ENCODE measurements at regions not wholly inside any gene's neighbourhood (a gene's known extent, or its start where the extent isn't known, plus 50 kb on each side); places are given as distances from the start of the nearest gene placed in this dataset.

DNA sequence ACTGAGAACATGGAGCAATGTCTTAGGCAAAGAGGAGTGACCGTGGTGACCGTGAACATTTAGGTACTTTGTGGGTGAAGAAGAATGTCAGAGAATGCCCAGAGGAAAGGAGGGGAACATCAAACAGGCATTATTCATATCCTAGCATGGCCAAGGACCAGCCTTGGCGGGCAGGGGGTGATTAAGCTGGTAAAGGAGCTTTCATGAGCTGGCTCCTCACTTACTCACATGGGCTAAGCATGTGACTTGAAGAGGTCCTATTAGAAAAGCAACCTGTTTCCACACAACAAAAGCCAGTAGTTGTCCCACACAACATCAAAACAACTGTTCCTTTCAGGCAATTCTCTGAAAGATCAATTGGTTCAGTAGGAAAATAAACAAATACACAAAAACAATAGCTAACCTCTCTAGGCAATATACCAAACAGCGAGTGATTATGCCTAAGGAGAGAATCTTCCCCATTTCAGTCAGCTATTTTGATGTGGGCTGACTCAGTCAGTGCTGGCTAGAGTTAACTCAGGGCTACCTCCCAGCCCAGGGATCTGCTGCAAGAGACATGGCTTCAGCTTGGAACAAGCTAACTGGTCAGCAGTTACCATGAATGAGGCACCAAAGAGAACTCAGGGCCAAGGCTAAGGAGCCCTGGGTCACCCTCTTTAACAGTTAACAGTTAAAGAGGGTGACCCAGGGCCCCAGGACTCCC, 283.5 kb downstream of the ARHGAP12 start:
- peak; percentile 68 for DNase-seq (ENCODE audit: low read depth)

DNA sequence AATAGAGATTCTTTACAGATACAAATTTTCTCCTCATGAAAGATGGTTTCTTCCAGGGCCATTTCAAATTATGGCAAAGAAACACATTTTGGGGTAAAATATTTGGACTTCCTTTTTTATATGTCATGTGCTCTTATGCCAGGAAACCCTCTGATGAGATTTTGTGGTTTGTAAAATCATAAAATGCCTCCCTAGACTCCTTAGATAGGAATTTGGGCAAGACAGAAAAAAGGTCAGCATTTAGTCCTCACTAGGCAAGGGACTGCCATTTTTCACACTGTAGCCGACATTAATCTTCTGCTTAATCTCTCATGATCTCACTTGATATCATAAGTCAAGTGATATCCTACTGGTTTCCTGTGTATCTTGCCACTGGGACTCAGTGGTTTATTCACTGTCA, 286.4 kb downstream of the ARHGAP12 start:
- DNase-seq (ENCODE audit: low read depth) = no peak

DNA sequence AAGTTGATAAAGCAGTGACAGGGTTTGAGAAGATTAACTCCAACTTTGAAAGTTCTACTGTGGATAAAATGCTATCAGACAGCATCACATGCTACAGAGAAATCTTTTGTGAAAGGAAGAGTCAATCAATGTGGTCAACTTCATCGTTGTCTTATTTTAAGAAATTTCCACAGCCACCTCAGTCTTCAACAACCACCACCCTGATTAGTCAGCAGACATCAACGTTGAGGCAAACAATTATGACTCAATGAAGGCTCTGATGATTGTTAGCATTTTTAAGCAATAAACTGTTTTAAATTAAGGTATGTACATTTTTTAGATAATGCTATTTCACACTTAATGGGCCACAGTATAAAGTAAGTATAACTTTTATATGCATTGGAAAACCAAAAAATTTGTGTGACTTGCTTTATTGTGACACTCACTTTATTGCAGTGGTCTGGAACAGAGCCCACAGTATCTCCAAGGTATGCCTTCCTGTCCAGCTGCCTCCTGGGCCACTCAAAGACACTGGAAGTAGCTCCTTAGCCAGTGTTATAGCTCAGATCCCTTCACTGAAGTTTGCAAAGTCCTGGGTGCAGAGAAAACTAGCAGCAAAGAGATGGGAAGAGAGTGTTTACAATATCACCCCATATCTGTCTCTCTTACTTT, 293.1 kb downstream of the ARHGAP12 start:
- DNase-seq (ENCODE audit: low read depth) = no peak

DNA sequence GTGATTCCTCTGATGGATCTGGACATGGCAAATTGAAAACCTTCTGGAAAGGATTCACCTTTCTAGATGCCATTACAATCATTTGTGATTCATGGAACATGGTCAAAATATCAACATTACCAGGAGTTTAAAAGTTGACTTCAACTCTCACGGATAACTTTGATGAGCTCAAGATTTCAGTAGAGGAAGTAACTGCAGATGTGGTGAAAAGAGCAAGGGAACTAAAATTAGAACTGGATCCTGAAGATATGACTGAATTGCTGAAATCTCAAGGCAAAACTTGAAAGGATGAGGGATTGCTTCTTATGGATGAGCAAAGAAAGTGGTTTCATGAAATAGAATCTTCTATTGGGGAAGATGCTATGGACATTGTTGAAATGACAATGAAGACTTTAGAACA, 293.6 kb downstream of the ARHGAP12 start:
- DNase-seq (ENCODE audit: low read depth) = no peak

DNA sequence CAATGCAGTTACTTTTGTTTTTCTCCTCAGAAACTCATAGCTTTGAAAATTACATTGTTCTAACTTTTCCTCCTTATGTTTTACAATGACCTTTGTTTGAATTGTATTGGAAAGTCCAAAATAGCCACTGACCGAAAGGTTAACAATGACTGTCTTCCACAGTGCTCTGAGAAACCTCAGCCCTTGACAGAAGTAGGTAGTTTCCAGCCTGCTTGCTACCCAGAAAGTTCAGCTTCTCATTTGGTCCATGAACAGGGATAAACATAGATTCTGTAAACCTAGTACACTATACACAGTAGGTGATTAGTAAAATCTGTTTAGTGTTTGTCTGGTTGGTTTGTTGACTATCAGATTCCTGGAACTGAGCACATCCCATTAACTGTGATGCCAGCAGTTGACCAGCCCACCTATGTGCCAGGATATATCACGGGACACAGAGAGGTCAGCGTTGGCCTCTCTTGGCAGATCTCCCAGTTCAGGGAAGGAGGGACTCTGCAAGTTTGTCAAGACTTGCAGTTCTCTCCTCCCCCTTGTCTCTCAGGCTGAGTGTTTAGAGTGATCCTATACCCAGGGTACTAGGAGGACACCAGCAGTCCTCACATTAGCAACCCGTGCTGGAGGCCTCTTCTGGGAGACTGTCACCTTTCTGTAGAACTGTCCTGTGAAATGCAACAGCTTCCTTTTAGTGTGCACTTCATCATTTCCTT, 297.6 kb downstream of the ARHGAP12 start:
- DNase-seq (ENCODE audit: low read depth) = no peak

DNA sequence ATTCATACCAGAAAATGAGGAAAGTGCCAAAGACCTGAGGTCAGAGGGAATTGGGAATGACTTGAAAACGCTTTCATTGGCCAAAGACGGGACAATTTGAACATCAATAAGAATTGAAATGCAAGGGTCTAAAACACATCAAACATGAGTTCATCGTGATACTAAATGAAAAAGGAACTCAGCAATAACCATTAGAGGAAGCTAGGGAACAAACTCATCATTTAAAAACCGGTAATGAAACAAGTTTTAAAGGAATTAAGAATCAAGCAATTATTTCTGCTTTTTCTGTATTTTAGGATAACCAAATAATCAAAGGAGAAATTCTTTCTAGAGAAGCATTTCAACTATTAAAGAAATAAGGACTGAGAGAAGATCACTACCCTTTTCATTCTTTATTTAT, 303.1 kb downstream of the ARHGAP12 start:
- DNase-seq (ENCODE audit: low read depth) = no peak

DNA sequence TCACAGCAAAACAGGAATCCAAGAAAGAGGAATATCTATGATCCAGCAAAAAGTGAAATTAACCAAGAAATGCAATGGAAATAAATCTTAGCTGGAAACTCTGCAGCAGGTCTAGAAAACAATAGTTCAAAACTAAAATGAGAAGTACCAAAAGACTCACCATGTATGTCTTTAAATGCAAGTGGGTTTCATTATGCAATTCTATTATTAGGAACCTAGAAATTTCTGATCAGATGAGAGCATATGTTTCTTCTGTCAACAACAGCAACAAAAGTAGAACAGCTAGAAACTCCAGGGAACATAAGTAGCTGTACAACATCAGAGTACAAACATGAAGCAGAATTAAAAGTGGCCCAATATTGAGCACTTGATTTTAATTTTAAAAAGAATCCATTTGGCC, 304.0 kb downstream of the ARHGAP12 start:
- no peak for DNase-seq (ENCODE audit: low read depth)

DNA sequence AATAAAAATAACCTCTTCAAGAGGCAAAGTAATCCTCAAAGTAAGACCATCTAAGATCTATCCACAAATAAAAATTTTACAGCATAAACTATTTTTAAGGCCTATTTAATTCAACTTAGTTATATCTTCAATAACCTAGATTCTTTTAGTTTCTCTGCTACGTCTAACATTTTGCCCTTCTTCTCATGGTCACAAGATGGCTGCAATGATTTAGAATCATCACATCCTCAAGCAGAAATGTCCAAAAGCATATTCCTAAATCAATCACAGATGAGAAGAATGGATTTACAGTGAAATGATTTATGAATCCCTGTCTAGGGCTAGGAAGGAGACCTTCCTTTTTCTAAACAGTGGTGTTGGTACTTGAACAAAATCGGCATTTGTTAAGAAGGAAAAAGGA, 304.7 kb downstream of the ARHGAP12 start:
- no peak for DNase-seq (ENCODE audit: low read depth)

DNA sequence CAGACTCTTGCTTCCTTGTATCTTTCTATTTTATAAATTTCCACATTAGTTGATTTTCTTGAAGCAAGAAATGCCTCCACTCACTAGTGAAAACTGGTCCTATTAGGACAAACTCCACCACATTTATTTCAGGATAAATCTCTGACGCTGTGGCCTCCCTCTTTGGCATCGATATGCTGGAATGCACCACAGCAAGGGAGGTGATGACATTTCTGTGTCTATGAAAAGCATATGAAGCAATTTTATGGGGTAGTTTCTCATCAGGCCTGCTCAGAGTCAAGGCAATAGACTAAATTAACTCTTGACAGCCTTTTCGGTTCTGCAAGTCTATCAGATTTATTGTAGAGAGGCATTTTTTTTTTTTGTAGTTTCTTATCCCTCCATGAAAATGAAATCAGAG, 304.4 kb downstream of the ZEB1 start:
- peak; percentile 70 for DNase-seq (ENCODE audit: low read depth)

DNA sequence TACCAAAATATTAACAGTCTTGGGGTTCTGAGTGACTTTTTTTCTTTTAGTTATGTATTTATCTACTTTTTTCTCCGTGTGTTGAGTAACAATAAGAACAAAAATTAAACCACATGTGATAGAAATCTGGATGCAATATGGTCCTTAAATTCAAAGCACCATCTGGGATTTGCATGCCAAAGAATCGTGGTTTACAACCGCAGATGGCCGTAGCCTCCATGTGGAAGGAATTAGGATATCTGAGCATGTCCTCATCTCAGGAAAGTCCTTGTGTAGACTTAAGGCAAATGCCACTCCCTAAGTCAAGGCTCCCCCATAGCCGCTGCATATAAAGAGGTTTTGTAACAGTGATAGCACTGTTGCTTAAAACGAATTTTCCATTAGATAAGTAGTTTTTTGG, 304.0 kb downstream of the ZEB1 start:
- DNase-seq (ENCODE audit: low read depth) = peak; percentile 65

DNA sequence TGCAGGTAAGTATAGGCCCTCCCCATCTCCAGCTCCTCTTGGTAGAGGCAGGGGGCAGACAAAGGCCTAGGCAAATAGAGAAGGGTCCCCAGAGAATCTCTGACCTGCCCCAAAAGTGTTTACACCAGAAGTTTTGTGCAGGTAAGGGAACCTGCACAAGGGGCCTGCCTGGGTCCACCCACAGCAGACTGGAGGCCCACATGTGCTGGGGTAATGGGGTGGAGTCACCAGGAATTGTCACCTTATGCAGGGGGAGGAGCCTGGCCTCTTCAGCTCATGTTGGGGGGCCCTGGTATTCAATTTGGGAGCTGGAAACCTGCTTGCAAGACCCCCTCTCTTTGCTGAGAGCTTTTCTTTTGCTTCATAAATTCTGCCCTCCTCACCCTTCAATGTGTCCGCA, 302.7 kb downstream of the ZEB1 start:
- DNase-seq (ENCODE audit: low read depth) = no peak

DNA sequence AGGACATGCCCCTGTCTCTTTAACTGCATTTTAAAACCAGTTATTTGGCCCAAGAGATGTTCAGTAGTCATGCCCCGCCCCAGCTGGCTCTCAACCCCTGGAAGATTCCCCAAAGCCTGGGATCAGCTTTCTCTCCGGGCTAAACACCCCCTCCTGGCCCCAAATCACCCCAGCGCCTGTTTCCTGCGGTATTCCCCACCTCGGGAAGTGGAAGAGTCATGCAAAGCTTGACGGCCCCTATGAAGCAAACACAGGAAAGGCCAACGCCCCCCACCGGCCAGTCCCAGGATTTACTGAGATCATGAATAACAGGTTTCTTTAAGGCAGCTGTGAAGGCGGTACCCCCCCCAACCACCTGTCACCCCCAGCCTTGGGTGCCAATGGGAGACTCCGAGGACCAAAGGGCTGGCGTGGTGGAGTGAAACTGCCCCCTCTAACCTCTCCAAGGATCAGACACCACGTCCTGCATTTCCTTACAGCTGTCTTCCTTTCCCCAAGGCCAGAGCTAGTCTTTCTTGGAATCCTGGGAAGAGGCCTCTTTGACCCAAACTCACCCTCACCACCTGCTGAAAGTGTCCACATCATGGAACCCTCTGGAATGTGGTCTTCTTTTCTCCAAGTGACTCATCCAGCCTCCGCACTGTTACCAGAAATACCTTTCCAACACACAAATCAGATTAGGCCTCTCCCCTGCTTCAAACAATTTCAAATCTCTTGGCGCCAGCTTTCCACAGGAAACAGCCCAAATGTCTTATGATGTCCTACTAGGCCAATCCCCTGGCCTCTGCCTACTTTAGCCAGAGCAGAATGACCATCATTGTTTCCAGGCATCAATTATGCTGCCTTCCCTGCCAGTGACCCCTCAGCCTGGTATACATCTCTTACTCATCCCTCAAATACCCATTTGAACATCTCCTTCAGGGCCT, 301.5 kb downstream of the ZEB1 start:
- DNase-seq (ENCODE audit: low read depth) = peak; percentile 81

DNA sequence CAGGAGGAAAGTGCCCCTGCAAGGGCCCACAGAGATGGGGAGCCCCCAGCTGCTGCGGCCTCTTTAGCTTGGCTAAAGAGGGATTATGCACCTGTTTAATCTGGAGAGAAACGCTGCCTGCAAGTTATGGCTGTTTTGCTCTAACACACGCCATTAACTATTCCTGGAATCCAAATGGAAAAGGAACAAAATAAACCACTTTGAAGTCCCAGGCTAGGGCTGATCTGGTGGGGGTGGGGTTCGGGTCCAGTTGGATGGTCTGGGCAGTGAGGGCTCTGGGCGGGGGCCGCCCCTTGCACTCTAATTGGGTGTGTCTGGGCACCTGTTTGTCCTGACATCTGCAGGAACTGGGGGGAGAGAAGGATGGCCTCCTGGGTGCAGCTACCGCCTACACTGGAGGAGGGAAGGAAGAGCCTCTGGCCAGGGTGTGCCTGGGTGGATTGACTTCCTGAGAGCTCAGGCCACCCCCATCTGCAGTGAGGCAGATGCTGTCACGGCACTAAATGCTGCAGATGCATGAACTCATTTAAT, 300.6 kb downstream of the ZEB1 start:
- no peak for DNase-seq (ENCODE audit: low read depth)

DNA sequence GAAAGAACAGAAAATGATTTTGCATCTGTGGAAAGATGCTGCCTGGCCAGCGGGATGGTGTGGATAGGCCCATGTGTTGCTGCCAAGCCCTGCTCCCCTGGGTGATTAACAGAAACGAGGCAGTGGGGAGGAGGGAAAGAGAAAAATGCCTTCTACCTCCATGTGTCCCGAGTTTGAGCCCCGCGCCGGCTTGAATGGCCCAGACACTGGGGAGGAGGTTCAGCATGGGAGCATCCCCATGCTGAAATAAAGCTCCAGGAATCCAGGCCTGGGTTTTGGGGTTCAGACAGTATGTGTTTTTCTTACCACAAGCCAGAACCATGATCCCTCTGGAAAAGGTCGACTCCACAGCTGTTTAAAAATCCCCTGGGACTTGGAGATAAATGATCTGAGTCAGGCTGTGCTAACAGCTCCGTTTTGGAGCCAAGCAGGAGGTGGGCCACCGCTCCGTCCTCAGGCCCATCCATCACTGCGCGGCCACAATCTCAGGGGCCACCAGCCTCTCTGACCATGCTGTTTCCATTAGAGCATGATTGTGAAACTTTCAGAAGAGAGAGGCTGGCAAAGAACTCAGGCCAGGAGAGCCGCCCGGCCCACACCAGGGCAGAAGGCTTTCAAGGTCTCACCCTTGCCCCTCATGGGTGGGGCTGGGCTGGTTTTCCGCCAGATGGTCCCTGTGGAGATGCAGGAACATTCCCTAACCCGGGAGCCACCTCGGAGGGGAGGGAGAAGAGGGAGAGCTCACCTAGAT, 299.7 kb downstream of the ZEB1 start:
- DNase-seq (ENCODE audit: low read depth) = peak; percentile 86

DNA sequence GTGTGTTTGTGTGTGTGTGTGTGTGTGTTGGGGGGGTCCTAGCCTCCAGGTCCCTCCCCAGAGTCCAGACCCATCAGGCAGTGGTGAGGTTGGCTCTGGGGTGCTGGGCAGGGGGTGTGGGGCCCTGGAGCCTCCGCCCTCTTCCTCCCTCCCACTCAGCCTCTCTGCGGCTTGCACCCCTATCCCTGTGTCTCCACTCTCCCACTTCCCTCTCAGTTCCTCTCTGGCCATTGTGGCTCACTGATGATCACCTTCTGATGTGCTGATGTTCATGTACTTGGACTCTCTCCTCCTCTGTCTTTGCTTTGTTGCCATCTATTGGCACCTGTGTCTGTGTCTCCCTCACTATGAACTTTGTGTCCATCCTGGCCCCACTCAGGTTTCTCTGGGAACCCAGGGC, 298.7 kb downstream of the ZEB1 start:
- DNase-seq (ENCODE audit: low read depth) = no peak

DNA sequence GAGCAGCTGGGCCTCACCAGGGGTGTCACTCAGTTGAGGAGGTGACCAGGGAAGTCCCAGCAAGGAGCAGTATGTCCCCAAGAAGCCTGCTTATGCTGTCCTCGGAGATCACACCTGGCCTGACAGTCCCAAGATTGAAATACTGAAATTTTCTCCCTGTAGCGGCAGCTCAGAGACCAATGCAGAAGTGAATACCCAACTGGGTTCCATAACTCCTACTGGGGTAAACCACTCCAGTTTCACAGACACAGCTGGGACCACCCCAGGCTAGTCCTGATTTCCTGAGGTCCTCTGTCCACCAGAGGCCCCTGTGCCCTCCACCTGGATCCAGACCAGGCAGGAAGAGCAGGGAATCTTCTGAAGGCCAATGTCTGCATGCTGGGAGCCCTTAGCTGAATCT, 298.1 kb downstream of the ZEB1 start:
- no peak for DNase-seq (ENCODE audit: low read depth)

DNA sequence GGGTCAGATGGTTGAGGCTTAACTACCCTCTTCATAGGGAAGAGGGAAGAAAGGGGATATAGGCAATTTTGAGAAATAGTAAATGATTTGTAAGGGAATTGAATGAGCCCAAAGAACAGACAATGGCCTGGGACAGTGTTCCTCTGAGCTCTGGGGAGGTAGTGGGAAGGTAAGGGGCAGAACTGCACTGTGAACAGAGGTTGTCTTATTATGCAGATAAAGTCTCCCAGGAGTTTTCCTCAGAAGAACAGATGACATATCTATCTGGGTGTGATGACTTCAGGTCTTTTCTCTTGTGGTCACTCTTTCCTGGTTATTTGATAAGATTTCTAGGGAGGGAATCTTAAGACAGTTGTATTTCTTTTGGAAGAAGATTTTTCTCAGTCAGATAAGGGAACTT, 296.1 kb downstream of the ZEB1 start:
- DNase-seq (ENCODE audit: low read depth) = no peak

DNA sequence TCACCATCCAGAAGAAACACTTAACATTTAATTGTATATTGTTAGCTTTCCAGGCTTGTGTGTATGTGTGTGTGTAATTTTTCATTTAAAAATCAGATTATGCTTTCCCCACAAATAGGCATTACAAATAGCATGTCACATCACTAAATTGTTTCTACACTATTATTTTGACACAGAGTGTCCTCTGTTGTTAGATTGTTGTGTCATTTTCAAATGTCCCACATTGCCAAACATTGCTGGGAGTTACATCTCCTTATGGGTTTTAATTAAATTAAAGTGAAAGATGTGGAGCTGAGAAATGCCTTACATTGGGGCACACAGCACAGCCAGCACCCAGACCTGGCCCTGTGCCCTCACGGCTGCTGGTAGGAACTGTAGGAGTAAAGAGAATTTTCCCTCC, 295.6 kb downstream of the ZEB1 start:
- no peak for DNase-seq (ENCODE audit: low read depth)

DNA sequence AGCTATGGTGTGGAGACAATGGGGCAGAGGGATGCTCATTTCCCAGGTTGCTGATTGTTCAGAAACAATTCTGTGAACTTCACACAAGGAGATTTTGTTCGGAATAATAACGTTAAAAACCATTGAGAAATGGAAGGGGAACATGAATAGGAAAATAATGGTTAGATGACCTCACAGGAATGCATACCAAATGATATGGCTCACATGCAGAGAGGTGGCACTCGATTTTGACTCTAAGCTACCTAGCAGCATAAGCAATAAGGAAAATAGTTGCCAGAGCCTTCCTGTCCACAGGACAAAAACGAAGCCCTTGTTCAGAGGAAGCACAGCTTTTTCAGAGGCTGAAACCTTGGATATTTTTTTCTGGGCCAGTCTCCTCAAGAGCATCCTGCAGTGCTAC, 293.1 kb downstream of the ZEB1 start:
- DNase-seq (ENCODE audit: low read depth) = no peak

DNA sequence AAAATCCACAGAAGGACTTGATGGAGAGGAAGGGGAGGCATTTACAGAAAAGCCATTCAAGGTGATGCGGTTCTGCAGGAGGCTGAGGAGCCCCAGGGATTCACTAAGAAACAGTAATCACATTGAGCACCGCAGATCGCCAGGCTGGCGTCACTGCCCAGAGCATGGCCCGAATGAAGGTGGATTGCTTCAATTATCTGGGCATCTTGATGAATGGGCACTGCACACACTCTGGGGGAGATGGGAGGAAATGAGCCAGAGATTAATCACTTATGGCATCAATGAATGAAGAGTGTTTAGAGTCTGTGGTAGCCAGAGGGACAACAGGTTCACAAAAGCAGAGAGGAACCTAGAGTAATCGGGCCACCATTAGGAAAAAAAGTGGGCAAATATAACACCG, 292.1 kb downstream of the ZEB1 start:
- DNase-seq (ENCODE audit: low read depth) = no peak

DNA sequence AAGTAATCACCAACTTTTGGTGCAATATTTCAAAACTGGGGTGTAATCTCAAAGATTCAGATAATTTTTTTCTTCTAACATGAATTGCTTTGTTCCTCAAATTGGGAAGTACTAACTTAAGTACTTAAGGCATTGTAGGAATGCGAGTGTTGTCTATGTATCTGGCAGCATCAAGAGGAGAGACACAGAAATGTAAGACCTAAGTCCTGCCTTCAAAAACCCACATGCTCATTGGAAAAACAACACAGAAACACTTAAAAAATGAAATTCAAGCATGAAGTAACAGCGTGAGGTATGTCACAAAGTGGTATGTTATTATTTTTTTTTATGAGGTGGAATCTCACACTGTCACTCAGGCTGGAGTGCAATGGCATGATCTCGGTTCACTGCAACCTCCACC, 288.5 kb downstream of the ZEB1 start:
- DNase-seq (ENCODE audit: low read depth) = no peak
